GM20431 (cell line): ENCODE measurements at regions not wholly inside any gene's neighbourhood (a gene's known extent, or its start where the extent isn't known, plus 50 kb on each side); places are given as distances from the start of the nearest gene placed in this dataset.

Experiments
- in situ Hi-C: fragments of 300-500 bp; cut with MseI, MboI; formaldehyde crosslinking; loops from one replicate; pipeline ENCODE4 v1.15.0; 2020; ENCODE audit warnings: low sequenced_read_pairs; ENCODE audit not compliant: unreplicated experiment

DNA sequence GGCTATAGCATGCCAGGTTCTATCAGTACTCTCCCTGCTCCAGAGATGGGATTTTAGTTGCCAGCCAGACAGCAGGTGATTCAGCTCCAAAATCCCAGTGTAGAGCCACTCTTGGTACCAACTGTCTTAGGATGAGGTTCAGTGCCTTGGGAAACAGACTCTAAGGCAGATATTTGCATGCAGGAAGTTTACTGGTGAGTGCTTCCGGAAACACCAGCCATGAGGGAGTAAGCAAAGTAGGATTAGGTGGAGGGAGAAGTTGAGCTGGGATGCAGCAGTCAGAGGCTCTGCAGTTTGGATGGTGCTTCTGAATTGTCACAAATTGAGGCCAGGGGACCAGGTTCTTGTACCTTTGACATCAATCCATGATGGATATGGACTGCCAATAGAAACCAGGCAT is 207.5 kb upstream of the JUN start:
- in situ Hi-C loops = no loop called here

DNA sequence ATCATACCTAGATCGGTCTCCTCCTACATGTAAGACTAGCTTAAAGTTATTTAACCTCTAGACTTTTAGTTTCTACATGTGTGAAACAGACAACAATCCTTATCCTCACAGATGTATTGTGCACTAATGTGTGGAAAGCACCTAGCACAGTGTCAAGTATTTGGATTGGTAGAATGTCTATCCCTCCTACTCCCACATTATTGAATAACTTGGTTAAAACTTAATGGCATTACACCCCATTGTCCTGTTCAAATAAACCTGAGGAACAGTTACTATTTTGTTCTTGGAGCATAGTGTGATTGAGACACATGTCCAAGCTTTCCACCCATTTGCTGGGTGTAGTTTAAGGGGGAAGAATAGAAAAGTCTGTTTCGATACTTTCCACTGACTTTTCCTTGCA is 208.8 kb upstream of the JUN start:
- in situ Hi-C loops = no loop called here

DNA sequence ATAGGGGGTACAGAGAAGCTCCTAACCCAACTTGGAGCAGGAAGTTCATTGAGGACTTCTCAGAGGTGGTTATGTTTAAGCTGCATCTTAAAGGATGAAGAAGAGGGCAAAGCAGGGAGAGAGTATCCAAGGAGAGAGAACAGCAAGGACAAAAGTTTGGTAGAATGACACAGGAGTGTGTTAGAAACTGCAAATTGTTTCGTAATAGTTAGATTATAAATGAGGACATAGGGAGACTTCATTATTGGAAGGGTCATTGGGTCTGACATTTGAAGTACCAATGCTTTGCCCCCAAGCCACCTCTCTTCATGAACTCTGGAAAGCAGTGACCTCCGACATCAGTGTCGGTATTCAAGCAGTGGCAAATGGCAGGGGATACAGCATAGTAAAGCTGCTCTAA is 209.6 kb upstream of the JUN start:
- in situ Hi-C loops = no loop called here

DNA sequence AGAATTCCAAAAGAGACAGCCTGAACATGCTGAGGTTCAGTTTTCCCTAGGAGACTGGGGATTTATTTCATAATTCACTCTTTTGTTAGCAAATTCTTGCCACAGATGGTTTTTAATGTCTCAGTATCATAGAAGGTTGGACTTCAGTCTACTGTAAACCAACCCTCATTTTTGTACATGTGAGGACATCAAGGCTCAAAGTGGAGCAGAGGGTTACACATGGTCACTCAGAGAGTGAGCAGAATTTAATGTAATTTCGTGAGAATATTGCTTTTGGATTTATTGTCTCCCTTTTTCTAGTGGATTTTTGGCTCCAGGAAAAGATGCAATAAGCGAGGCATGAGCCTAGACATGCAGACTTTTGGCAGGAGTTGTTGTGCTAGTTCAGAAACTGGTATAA is 210.8 kb upstream of the JUN start:
- in situ Hi-C loops = no loop called here

DNA sequence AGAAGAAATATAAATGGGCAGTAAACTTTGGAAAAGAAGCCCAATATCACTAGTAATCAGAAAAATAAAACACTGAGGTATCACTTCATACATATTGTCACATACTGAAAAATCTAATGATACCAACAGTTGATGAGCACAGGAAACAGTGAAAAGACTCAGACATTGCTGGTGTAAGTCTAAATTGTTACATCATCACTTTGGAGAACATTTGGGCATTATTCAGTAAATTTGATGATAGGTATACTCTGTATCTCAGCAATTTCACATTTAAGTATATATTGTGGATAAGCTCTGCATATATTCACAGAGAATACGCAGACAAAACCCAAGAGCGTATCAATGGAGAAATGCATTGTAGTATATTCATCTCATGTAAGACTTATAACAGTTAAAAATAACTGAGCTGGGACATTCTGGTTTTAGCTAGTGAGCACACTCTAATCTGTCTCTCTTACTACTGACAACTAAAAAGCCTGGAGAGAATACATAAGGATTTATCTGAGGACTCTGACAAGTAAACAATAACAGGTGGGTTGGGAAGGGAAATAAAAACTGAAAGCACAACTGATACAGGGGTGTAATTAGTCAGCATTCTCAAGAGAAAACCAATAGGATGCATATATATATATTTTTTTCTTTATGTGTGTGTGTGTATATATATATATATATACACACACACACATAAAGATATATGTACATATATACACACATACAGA is 212.7 kb upstream of the JUN start:
- in situ Hi-C loops = no loop called here

DNA sequence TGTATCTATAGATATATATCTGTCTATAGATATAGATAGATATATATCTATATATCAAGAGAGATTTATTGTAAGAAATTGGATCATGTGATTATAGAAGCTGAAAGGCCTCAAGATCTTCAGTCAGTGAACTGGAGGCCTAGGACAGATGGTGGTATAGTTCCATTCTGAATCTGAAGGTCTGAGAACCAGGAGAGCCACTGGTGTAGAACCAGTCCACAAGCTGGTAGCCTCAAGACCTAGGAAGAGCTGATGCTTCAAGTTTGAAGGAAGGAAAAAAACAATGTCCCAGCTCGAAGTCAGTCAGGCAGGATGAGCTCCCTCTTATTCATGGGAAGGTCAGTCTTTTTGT is 213.2 kb upstream of the JUN start:
- in situ Hi-C loops = no loop called here

DNA sequence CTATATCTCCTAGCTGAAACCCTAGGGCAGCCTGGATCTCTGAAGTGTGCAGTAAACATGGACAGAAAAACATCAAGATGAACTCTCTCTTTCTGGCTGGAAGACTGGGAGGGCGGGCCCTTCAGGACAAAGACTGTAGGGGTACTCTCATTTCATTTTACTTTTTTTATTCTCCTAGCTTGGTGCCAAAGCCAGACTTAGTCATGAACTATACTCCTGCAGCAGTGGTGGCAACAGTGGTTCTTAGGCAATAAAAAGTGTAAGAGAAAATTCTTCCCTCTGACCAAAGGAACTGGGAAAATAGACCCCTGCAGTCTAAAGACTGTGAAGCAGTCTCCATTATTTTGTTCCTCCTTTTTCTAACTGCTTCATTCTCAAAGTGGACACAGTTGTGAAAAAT is 213.8 kb upstream of the JUN start:
- in situ Hi-C loops = no loop called here

DNA sequence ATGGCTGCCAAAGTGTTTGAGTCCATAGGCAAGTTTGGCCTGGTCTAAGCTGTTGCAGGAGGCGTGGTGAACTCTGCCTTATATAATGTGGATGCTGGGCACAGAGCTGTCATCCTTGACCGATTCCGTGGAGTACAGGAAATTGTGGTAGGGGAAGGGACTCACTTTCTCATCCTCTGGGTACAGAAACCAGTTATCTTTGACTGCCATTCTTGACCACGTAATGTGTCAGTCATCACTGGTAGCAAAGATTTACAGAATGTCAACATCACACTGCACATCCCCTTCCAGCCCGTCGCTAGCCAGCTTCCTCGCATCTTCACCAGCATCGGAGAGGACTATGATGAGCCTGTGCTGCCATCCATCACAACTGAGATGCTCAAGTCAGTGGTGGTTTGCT is 215.8 kb upstream of the JUN start:
- in situ Hi-C loops = loop anchor here (25.0 kb wide), 1 partner anchor 212 kb away; the partner anchor contains the start of gene JUN

DNA sequence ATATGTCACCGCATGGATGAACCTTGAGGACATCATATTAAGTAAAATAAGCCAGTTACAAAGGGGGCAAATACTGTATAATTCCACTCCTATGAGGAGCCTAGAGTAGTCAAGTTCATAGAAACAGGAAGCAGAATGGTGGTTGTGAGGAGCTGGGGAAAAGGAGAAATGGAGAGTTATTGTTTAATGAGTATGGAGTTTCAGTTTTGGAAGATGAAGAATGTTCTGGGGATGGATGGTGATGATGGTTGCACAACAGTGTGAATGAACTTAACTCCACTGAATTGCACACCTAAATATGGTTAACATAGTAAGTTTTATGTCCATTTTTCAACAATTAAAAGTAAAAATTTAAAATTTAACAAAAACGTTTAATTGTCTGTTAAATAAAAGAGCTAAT is 220.9 kb upstream of the JUN start:
- in situ Hi-C loops = loop anchor here (25.0 kb wide), 1 partner anchor 217 kb away; the partner anchor contains the start of gene JUN

DNA sequence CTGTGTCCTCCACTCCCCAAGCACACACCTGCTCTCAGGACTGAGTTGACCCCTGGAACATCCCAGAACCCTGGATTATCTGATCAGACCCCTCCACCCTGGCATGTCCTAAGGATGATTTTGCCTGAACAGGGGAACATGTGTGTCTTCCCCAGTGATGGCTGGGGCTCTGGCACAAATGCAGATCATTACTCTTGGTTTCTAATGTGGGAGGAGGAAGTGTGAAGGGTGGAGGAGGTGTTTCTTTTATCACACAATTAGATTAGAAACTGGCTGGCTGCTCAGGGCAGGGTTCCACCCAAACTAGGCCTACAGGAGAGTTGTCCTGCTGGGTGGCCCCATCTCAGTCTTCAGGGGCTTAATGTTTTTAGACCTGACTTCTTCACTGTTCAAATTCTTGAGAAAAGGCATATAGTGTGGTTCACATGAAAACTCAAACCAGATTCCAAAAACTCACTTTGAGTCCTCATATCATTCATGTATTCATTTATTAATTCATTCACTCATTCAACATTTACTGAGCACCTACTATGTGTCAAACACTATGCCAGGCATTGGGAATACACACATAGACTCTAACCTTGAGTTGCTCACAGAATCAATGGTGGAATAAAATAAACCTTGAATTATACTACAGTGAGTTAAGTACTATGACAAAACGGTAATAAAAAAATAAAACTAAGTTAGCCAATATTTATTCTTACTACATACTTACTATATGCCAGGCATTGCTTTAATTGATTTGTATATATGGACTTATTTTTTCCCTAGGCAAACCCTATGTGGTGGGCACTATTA is 221.8 kb upstream of the JUN start:
- in situ Hi-C loops = loop anchor here (25.0 kb wide), 1 partner anchor 218 kb away; the partner anchor contains the start of gene JUN

DNA sequence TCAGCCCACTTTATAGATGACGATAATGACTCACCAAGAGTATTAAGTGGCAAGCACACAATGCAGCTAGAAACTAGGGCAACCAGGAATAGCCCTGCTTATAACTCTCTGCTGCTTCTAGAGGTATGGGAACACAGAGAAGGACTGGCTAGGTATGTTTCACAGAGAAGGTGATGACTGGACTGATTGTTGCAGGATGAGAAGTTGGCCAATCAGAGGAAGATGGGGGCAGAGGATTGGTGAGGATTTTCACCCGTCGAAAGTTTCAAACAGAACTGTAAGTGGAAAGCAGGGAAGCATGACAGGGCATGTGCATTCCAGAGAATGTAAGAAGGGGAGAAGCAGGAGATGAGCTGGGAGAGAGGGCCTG is 222.4 kb upstream of the JUN start:
- in situ Hi-C loops = loop anchor here (25.0 kb wide), 1 partner anchor 219 kb away; the partner anchor contains the start of gene JUN

DNA sequence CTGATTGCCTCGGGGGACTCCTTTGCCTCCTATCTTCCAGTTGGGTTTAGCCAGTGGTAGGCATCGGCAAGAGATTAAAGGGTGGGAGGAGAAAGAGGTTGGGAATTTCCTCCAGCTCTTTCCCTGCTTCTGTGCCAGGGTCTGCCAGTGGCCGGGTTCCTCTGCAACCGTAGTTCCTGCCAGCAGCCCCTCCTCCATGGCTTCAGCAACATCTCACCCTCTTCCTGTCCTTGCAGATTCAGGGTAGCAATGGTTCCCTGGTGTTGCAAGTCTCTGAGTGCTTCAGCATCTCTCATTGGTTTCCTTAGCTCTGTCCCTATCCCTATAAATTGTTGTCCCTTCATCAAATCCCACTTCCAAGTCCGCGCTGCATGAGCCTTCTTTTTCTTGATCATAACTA is 223.1 kb upstream of the JUN start:
- in situ Hi-C loops = loop anchor here (25.0 kb wide), 1 partner anchor 220 kb away; the partner anchor contains the start of gene JUN

DNA sequence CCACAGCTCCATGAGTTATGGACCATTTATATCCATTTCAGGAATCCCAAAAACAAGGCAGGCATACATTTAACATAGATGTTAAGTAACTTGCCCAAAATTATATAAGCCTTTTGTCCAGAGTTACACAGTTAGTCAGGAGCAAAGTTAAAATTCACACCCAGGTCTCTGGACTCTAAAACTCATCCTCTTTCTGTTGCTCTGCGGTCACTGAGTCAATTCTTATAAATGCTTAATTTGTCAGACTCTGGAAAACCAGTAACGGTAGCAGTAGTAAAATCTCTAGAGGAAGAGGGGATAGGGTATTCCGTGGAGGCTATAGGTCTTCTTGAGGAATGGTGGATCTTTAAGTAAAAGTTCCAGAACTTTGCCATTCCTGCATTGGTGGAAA is 223.6 kb upstream of the JUN start:
- in situ Hi-C loops = loop anchor here (25.0 kb wide), 1 partner anchor 220 kb away; the partner anchor contains the start of gene JUN

DNA sequence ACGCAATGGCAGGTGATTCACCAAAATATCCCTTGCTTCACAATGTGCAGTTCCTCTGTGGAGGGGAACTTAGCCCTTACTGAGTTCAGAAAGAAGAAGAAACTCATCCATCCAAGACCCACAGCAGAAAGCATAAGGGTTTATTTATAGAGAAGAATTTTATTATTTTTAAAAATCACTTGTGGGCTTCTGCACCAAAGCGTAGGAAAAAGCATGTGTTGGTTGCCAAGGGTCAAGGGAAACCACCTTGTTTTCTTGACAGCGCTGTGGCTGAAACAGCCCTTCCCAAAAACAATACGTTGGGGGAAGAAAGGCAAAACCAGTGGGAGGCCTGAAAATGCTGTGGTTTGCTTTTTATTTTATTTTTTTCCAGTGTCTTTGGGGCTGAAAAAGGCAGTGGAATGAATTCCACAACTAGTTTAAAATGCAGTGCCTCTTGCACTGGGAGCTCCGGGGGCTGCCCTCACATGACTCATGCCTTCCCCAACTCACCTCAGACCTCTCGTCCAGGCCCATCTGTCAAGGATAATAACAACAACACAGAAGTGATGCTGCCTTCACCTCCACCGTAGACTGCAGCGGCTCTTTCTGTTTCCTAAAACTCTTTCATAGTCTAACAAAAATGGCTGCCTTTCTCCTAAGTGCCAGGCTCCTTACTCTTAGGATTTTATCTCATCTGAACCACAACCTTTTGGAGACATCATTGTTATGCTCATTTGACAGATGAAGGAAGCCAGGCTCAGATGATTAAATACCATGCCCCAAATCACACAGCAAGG is 224.2 kb upstream of the JUN start:
- in situ Hi-C loops = loop anchor here (25.0 kb wide), 1 partner anchor 221 kb away; the partner anchor contains the start of gene JUN

DNA sequence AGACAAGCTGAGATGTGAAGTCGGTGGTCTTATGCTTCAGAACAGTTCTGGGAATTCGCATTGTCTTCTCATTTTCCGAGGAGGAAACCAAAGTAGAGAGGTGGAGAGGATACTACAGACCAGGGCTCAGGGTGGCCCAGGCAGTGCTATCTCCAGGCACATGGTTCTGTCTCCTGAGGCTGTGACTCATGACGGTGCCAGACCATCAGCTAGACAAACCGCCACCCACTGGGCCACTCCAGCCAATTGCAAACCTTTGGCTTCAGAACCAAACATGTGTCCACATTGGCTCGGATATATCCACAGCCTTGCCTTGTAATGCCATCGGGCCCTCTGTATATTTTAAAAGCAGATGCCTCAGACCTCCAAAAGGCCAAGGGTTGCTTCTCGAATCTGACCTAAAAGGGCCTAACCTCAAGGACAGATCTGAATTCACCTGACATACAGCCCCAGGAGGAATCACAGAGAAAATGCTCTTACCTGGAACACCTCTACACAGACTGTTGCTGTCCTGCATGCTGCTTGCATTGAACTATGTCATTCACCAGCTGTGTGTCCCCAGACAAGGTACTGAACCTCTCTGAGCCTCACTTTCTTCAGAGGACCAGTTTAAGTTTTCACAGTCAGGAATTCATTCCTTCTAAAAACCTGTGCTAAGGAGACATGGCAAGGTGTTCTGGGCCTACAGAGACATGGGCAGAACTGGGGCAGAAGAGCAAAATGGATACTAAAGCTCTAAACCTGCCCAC is 224.9 kb upstream of the JUN start:
- in situ Hi-C loops = loop anchor here (25.0 kb wide), 1 partner anchor 221 kb away; the partner anchor contains the start of gene JUN

DNA sequence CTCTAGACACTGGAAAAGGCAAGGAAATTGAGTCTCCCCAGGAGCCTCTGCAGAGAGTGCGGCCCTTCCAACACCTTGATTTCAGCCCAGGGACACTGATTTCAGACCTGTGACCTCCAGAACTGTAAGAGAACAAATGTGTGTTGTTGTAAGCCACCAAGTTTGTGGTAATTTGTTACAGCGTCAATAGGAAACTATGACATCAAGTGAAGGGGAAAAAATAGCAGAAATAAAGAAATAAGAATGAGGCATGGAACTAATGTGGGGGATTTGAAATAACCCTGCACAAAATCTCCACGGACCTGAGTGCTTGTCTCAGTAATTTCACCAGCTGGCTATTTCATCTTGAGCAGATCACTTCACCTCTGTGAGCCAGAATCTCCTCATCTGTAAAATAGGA is 227.8 kb upstream of the JUN start:
- in situ Hi-C loops = loop anchor here (25.0 kb wide), 1 partner anchor 224 kb away; the partner anchor contains the start of gene JUN

DNA sequence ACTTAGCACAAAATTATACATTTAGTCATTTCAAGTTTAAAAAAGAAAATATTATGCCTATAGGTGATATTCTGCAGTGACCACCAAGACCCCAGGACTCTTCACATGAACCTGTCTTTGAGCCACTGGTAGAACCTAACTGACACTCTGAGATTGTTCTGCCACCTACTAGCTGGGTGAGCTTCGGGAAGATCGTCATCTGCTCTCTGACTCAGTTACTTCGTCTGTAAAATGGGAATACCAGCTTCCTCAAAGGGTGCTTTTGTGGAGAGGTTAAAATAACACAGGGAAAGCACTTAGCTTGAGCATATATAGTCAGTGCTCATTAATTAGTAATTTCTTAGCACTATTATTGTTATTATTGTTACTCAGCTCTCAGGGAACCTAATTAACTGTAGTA is 228.5 kb upstream of the JUN start:
- in situ Hi-C loops = loop anchor here (25.0 kb wide), 1 partner anchor 225 kb away; the partner anchor contains the start of gene JUN

DNA sequence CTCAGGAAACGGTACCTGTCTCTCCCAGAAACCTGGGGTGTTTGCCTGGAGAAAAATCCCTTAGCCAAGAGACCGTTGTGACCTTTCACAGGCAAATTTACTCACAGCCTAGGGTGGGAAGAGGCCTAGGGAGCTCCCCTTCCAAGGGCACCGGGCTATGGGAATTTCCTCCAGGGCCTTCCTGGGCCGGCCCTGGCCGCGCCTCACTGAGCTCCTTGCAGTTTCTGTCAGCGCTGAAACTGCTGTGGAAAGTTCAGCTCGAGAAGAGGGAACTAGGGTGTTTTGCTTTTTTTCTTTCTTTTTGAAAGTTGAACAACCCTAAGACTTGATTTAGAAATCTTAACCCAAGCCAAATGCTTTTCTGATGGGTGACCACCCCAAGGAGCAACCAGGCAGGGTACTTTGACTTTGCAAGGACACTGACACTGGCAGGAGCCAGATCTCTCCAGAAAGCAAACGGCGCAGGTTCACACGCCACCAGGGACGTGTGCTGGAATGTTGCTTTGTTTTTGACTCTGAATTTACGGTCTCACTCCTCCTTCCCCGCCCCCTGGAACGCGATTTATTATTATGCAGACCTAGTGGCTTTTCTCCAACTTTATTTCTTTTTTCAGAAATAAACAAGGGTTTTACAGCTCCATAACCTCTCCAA is 229.6 kb upstream of the JUN start:
- in situ Hi-C loops = loop anchor here (25.0 kb wide), 1 partner anchor 226 kb away; the partner anchor contains the start of gene JUN

DNA sequence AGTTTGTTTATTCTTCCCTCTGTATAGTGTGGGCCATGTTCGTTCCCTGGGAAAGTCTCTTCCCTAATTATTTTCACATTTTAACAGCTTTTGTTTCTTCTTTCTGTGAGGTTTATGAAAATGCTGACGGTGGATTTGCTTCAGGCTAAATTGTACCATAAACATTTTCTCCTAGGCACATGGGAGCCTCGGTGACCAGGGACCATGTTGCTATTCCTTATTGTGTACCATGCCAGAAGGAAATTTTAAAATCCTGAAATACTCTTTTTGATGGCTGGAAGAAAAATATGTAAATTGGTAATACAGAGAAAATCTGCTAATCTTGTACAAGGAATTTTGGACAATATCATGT is 230.1 kb upstream of the JUN start:
- in situ Hi-C loops = loop anchor here (25.0 kb wide), 1 partner anchor 227 kb away; the partner anchor contains the start of gene JUN
